ENCODE measurements at regions not wholly inside any gene's neighbourhood (a gene's known extent, or its start where the extent isn't known, plus 50 kb on each side); places are given as distances from the start of the nearest gene placed in this dataset.

DNA sequence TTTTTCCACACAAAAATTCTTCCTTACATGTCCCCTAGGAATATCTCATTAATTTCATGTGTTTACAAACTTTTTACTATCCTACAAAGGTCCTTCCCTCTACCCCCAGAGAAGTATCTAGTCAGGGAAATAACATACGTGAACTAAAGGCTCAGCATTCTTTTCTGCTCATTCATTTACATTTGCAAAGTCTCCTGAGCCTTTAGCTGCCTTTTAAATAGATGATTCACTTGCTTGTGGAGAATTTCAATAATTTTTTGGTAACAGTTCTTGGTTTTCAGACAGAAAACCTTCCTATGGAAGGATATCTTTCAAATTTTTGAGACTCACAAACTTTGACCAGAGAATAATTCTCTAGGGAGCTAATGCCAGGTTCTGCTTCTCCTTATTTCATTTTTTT lies 81.5 kb upstream of the RMDN2 start:
- H3K4me1 ChIP-seq (ENCODE audit: insufficient read depth, low read length), result peaks cover 10% of the 10 kb centered on the region
- H4K20me1 ChIP-seq (ENCODE audit: insufficient read depth, low read length), result no peaks in the 10 kb centered on the region
- H2AFZ ChIP-seq (ENCODE audit: low read length), result no peak overlapping the region
- no peaks in the 10 kb centered on the region for H3K79me2 ChIP-seq (ENCODE audit: insufficient read depth, low read length)
- peak overlapping the region; percentile 21 for H3K4me2 ChIP-seq (ENCODE audit: insufficient read depth, low read length)
- peak overlapping the region; percentile 55 for H3K27ac ChIP-seq (ENCODE audit: low read depth, low read length)
- H3K4me3 ChIP-seq (ENCODE audit: insufficient read depth, low read length), result no peak overlapping the region
- no peaks in the 10 kb centered on the region for H3K27me3 ChIP-seq (ENCODE audit: insufficient read depth, low read length)
- H3K9me3 ChIP-seq (ENCODE audit: low read depth, low read length), result no peaks in the 10 kb centered on the region
- no peaks in the 10 kb centered on the region for H3K36me3 ChIP-seq (ENCODE audit: insufficient read depth, low read length)
- DNase-seq (ENCODE audit: insufficient read length, low spot score, missing footprints), result peak; percentile 91
- TF ChIP-seq, protein P1, sequence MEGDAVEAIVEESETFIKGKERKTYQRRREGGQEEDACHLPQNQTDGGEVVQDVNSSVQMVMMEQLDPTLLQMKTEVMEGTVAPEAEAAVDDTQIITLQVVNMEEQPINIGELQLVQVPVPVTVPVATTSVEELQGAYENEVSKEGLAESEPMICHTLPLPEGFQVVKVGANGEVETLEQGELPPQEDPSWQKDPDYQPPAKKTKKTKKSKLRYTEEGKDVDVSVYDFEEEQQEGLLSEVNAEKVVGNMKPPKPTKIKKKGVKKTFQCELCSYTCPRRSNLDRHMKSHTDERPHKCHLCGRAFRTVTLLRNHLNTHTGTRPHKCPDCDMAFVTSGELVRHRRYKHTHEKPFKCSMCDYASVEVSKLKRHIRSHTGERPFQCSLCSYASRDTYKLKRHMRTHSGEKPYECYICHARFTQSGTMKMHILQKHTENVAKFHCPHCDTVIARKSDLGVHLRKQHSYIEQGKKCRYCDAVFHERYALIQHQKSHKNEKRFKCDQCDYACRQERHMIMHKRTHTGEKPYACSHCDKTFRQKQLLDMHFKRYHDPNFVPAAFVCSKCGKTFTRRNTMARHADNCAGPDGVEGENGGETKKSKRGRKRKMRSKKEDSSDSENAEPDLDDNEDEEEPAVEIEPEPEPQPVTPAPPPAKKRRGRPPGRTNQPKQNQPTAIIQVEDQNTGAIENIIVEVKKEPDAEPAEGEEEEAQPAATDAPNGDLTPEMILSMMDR (IDR thresholded peaks at IDR 0.05; ENCODE audit: extremely low read depth, low read depth, low read length), result no peak

GRCh38 chr2:37846207-37846606 lies 78.9 kb upstream of the RMDN2 start:
- no peak overlapping the region for H3K4me2 ChIP-seq (ENCODE audit: insufficient read depth, low read length)
- no peak overlapping the region for H3K4me3 ChIP-seq (ENCODE audit: insufficient read depth, low read length)
- no peak overlapping the region for H3K27ac ChIP-seq (ENCODE audit: low read depth, low read length)
- H3K27me3 ChIP-seq (ENCODE audit: insufficient read depth, low read length), result no peaks in the 10 kb centered on the region
- no peak for DNase-seq (ENCODE audit: insufficient read length, low spot score, missing footprints)
- TF ChIP-seq, protein P1 (IDR thresholded peaks at IDR 0.05; ENCODE audit: extremely low read depth, low read depth, low read length), result no peak
- H3K4me1 ChIP-seq (ENCODE audit: insufficient read depth, low read length), result peaks cover 10% of the 10 kb centered on the region
- H3K79me2 ChIP-seq (ENCODE audit: insufficient read depth, low read length), result no peaks in the 10 kb centered on the region
- no peaks in the 10 kb centered on the region for H4K20me1 ChIP-seq (ENCODE audit: insufficient read depth, low read length)
- H3K9me3 ChIP-seq (ENCODE audit: low read depth, low read length), result no peaks in the 10 kb centered on the region
- H3K36me3 ChIP-seq (ENCODE audit: insufficient read depth, low read length), result no peaks in the 10 kb centered on the region
- no peak overlapping the region for H2AFZ ChIP-seq (ENCODE audit: low read length)

GRCh38 chr2:37847792-37848191 lies 77.3 kb upstream of the RMDN2 start:
- H3K79me2 ChIP-seq (ENCODE audit: insufficient read depth, low read length), result no peaks in the 10 kb centered on the region
- no peaks in the 10 kb centered on the region for H3K27me3 ChIP-seq (ENCODE audit: insufficient read depth, low read length)
- H3K36me3 ChIP-seq (ENCODE audit: insufficient read depth, low read length), result no peaks in the 10 kb centered on the region
- no peaks in the 10 kb centered on the region for H3K9me3 ChIP-seq (ENCODE audit: low read depth, low read length)
- H4K20me1 ChIP-seq (ENCODE audit: insufficient read depth, low read length), result no peaks in the 10 kb centered on the region
- no peak overlapping the region for H3K4me2 ChIP-seq (ENCODE audit: insufficient read depth, low read length)
- no peak for DNase-seq (ENCODE audit: insufficient read length, low spot score, missing footprints)
- H3K4me3 ChIP-seq (ENCODE audit: insufficient read depth, low read length), result no peak overlapping the region
- no peak overlapping the region for H3K27ac ChIP-seq (ENCODE audit: low read depth, low read length)
- H2AFZ ChIP-seq (ENCODE audit: low read length), result no peak overlapping the region
- peaks cover 20% of the 10 kb centered on the region for H3K4me1 ChIP-seq (ENCODE audit: insufficient read depth, low read length)
- TF ChIP-seq, protein P1 (IDR thresholded peaks at IDR 0.05; ENCODE audit: extremely low read depth, low read depth, low read length), result no peak

- H3K4me2 ChIP-seq (ENCODE audit: insufficient read depth, low read length), result no peak overlapping the region
- H3K9me3 ChIP-seq (ENCODE audit: low read depth, low read length), result no peaks in the 10 kb centered on the region
- H3K79me2 ChIP-seq (ENCODE audit: insufficient read depth, low read length), result no peaks in the 10 kb centered on the region
- H3K4me1 ChIP-seq (ENCODE audit: insufficient read depth, low read length), result peaks cover 13% of the 10 kb centered on the region
- DNase-seq (ENCODE audit: insufficient read length, low spot score, missing footprints), result no peak
- H3K27me3 ChIP-seq (ENCODE audit: insufficient read depth, low read length), result no peaks in the 10 kb centered on the region
- H3K36me3 ChIP-seq (ENCODE audit: insufficient read depth, low read length), result no peaks in the 10 kb centered on the region
- H4K20me1 ChIP-seq (ENCODE audit: insufficient read depth, low read length), result no peaks in the 10 kb centered on the region
- TF ChIP-seq, protein P1 (IDR thresholded peaks at IDR 0.05; ENCODE audit: extremely low read depth, low read depth, low read length), result no peak
- H2AFZ ChIP-seq (ENCODE audit: low read length), result no peak overlapping the region
- H3K27ac ChIP-seq (ENCODE audit: low read depth, low read length), result no peak overlapping the region
- H3K4me3 ChIP-seq (ENCODE audit: insufficient read depth, low read length), result no peak overlapping the region
Measured at GRCh38 chr2:37848451-37848850, 76.6 kb upstream of the RMDN2 start.
